Left renal pelvis (tissue), 4 donors: ENCODE measurements at regions not wholly inside any gene's neighbourhood (a gene's known extent, or its start where the extent isn't known, plus 50 kb on each side); places are given as distances from the start of the nearest gene placed in this dataset.

Source experiments
- DNase-seq, 4 donors: peaks; one replicate each; pipeline ENCODE4 v3.0.0-alpha.2; 2013; ENCODE audit warnings: low read depth in 4 of 4, low spot score in 3 of 4

GRCh38 chr12:123078531-123079155, 72.2 kb downstream of the PITPNM2 start:
- no peak for DNase-seq

- DNase-seq = no peak
These were observed 72.8 kb downstream of the PITPNM2 start for GRCh38 chr12:123078120-123078465.

- no peak for DNase-seq
These were observed 73.4 kb downstream of the PITPNM2 start for GRCh38 chr12:123077298-123078119.

- no peak for DNase-seq
These were observed 74.1 kb downstream of the PITPNM2 start for GRCh38 chr12:123076604-123077297.

- no peak for DNase-seq
These were observed 75.2 kb downstream of the PITPNM2 start for GRCh38 chr12:123075646-123076171.

- no peak for DNase-seq
These were observed 75.7 kb downstream of the PITPNM2 start for GRCh38 chr12:123075087-123075645.

- DNase-seq = no peak
These were observed 76.7 kb downstream of the PITPNM2 start for GRCh38 chr12:123073962-123074801.

- no peak for DNase-seq
These were observed 77.6 kb downstream of the PITPNM2 start for GRCh38 chr12:123073292-123073691.

GRCh38 chr12:123071857-123072256, 79.0 kb downstream of the PITPNM2 start:
- no peak for DNase-seq

- DNase-seq = no peak
These were observed 79.6 kb downstream of the PITPNM2 start for GRCh38 chr12:123071099-123071800.

- DNase-seq = no peak
These were observed 80.4 kb downstream of the PITPNM2 start for GRCh38 chr12:123070267-123071081.

GRCh38 chr12:123069436-123070266, 81.2 kb downstream of the PITPNM2 start:
- no peak for DNase-seq

GRCh38 chr12:123067654-123068053, 83.2 kb downstream of the PITPNM2 start:
- DNase-seq = no peak

GRCh38 chr12:123066384-123066710, 84.5 kb downstream of the PITPNM2 start:
- DNase-seq = no peak

GRCh38 chr12:123065676-123066383, 85.1 kb downstream of the PITPNM2 start:
- DNase-seq = no peak

- no peak for DNase-seq
These were observed 84.6 kb downstream of the ARL6IP4 start for GRCh38 chr12:123064885-123065619.

- DNase-seq = no peak
These were observed 83.9 kb downstream of the ARL6IP4 start for GRCh38 chr12:123064366-123064765.
